Neural cell (in vitro differentiated cells): ENCODE measurements at regions not wholly inside any gene's neighbourhood (a gene's known extent, or its start where the extent isn't known, plus 50 kb on each side); places are given as distances from the start of the nearest gene placed in this dataset.

Source experiments
- H2AFZ ChIP-seq: fragments of 200-600, 300-800 bp; sonication (generic), shearing (Covaris generic); 2 replicates; pipeline ENCODE4 v1.6.0; 2014; ENCODE audit warnings: low read depth, mild to moderate bottlenecking, antibody characterized with exemption, low read length, moderate library complexity
- H3F3A ChIP-seq: fragments of 200-600 bp; shearing (Covaris generic); 2 replicates; pipeline ENCODE4 v1.6.1; 2016; ENCODE audit warnings: mild to moderate bottlenecking, moderate library complexity, mixed read lengths, antibody characterized with exemption, low read length; ENCODE audit not compliant: insufficient read depth, poor library complexity, severe bottlenecking
- H3K27ac ChIP-seq: fragments of 200-600, 300-800 bp; sonication (generic), shearing (Covaris generic); 2 replicates; pipeline ENCODE4 v1.5.1; 2014; ENCODE audit warnings: mild to moderate bottlenecking, low read length, moderate library complexity
- H3K27me3 ChIP-seq: fragments of 300-800, 200-600 bp; sonication (generic), shearing (Covaris generic); 2 replicates; pipeline ENCODE4 v1.6.0; 2014; ENCODE audit warnings: mild to moderate bottlenecking, low read depth, low read length, moderate library complexity; ENCODE audit not compliant: insufficient read depth
- H3K36me3 ChIP-seq: fragments of 300-800, 200-600 bp; sonication (generic), shearing (Covaris generic); 2 replicates; pipeline ENCODE4 v1.5.1; 2014; ENCODE audit warnings: mild to moderate bottlenecking, antibody characterized with exemption, low read length, moderate library complexity; ENCODE audit not compliant: insufficient read depth
- H3K4me2 ChIP-seq: fragments of 300-800, 200-600 bp; sonication (generic), shearing (Covaris generic); 2 replicates; pipeline ENCODE4 v1.6.0; 2014; ENCODE audit warnings: mild to moderate bottlenecking, low read length
- H3K4me3 ChIP-seq: fragments of 300-800, 200-600 bp; sonication (generic), shearing (Covaris generic); 2 replicates; pipeline ENCODE4 v1.5.1; 2014; ENCODE audit warnings: mild to moderate bottlenecking, low read length, moderate library complexity
- H3K79me2 ChIP-seq: fragments of 200-600 bp; shearing (Covaris generic); replicated peaks from 2 replicates; pipeline ENCODE4 v1.6.0; 2014; ENCODE audit warnings: mild to moderate bottlenecking, low read length, moderate library complexity; ENCODE audit not compliant: insufficient read depth
- H3K9ac ChIP-seq: fragments of 300-800, 200-600 bp; sonication (generic), shearing (Covaris generic); 2 replicates; pipeline ENCODE4 v1.6.1; 2016; ENCODE audit warnings: mild to moderate bottlenecking, low read length, mixed read lengths
- H3K9me2 ChIP-seq: fragments of 200-600 bp; shearing (Covaris generic); 2 replicates; pipeline ENCODE4 v1.6.1; 2016; ENCODE audit warnings: mild to moderate bottlenecking, low read length, mixed read lengths; ENCODE audit not compliant: insufficient read depth
- H3K9me3 ChIP-seq: fragments of 200-600, 300-800 bp; sonication (generic), shearing (Covaris generic); 2 replicates; pipeline ENCODE4 v1.6.1; 2016; ENCODE audit warnings: mild to moderate bottlenecking, mixed run types, low read length, moderate library complexity, mixed read lengths
- H4K20me1 ChIP-seq: fragments of 200-600 bp; shearing (Covaris generic); 2 replicates; pipeline ENCODE4 v1.6.1; 2016; ENCODE audit warnings: mild to moderate bottlenecking, mixed run types; ENCODE audit not compliant: insufficient read depth
- EP300 ChIP-seq: fragments of 450-650 bp; conservative IDR thresholded peaks from 2 replicates; pipeline ENCODE4 v1.6.1; 2014; ENCODE audit warnings: antibody characterized with exemption, mild to moderate bottlenecking, moderate library complexity; ENCODE audit not compliant: poor library complexity, severe bottlenecking
- EZH2 ChIP-seq: fragments of 200-600, 300-800 bp; shearing (Covaris generic), sonication (generic); IDR thresholded peaks from 2 replicates; pipeline ENCODE4 v1.6.1; 2014; ENCODE audit warnings: antibody characterized with exemption, low read length, borderline replicate concordance, mild to moderate bottlenecking; ENCODE audit not compliant: insufficient read depth, poor library complexity, severe bottlenecking
- MXI1 ChIP-seq: fragments of 450-650 bp; conservative IDR thresholded peaks from 2 replicates; pipeline ENCODE4 v1.6.1; 2014; ENCODE audit warnings: antibody characterized with exemption, mild to moderate bottlenecking; ENCODE audit not compliant: poor library complexity, severe bottlenecking
- POLR2AphosphoS5 ChIP-seq: IDR thresholded peaks from 2 replicates; pipeline ENCODE4 v1.6.1; 2012
- RAD21 ChIP-seq: fragments of 450-650 bp; conservative IDR thresholded peaks from 2 replicates; pipeline ENCODE4 v1.6.1; 2014; ENCODE audit warnings: antibody characterized with exemption, mild to moderate bottlenecking, moderate library complexity
- REST ChIP-seq: IDR thresholded peaks from 2 replicates; pipeline ENCODE4 v1.6.1; 2012; ENCODE audit warnings: borderline replicate concordance
- SMC3 ChIP-seq: fragments of 450-650 bp; conservative IDR thresholded peaks from 2 replicates; pipeline ENCODE4 v1.6.1; 2014; ENCODE audit warnings: antibody characterized with exemption, mild to moderate bottlenecking, moderate library complexity; ENCODE audit not compliant: poor library complexity
- TAF1 ChIP-seq: IDR thresholded peaks from 2 replicates; pipeline ENCODE4 v1.6.1; 2012; ENCODE audit warnings: low read depth
- TF ChIP-seq, protein P1 (sequence below): fragments of 450-650 bp; IDR thresholded peaks from 2 replicates; pipeline ENCODE4 v1.5.1; 2014; ENCODE audit warnings: antibody characterized with exemption, mild to moderate bottlenecking, moderate library complexity; ENCODE audit not compliant: poor library complexity, severe bottlenecking

- Histone ChIP-seq H3K27me3 (no peaks in the 10 kb centered on the region), H3K27ac (no peak overlapping the region), H4K20me1 (no peaks in the 10 kb centered on the region), H3F3A (no peaks in the 10 kb centered on the region), H3K4me2 (no peak overlapping the region), H3K9ac (no peak overlapping the region), H3K9me3 (no peaks in the 10 kb centered on the region), H3K9me2 (no peaks in the 10 kb centered on the region), H2AFZ (no peak overlapping the region), H3K4me3 (no peak overlapping the region), H3K79me2 (no peaks in the 10 kb centered on the region), H3K36me3 (no peaks in the 10 kb centered on the region)
- TF ChIP-seq RAD21: no peak
- TF ChIP-seq, protein P1, sequence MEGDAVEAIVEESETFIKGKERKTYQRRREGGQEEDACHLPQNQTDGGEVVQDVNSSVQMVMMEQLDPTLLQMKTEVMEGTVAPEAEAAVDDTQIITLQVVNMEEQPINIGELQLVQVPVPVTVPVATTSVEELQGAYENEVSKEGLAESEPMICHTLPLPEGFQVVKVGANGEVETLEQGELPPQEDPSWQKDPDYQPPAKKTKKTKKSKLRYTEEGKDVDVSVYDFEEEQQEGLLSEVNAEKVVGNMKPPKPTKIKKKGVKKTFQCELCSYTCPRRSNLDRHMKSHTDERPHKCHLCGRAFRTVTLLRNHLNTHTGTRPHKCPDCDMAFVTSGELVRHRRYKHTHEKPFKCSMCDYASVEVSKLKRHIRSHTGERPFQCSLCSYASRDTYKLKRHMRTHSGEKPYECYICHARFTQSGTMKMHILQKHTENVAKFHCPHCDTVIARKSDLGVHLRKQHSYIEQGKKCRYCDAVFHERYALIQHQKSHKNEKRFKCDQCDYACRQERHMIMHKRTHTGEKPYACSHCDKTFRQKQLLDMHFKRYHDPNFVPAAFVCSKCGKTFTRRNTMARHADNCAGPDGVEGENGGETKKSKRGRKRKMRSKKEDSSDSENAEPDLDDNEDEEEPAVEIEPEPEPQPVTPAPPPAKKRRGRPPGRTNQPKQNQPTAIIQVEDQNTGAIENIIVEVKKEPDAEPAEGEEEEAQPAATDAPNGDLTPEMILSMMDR: no peak
- TF ChIP-seq MXI1: no peak
- TF ChIP-seq POLR2AphosphoS5: no peak
- TF ChIP-seq EP300: no peak
- no peak for TF ChIP-seq TAF1
Measured at GRCh38 chr5:53298841-53299240, 181.6 kb upstream of the FST start.

DNA sequence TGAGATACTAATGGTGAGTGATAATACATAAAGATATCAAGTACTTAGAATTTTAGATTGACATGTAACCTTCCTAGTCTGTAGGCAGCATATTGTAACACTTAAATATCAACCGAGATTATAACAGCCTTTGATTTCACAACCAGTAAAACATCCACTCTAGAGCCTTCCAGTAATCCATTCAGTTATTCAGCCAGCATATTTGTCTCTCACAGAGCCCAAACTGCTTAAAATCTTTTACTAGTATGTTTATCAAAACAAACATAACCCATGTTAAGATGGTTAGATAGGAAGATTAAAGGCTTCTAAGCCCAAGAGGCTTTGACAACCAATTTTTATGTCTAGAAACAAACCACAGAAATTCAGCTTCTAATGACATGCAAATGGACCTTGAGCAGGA, 177.9 kb upstream of the FST start:
- H3K79me2 ChIP-seq: no peaks in the 10 kb centered on the region
- H3K27me3 ChIP-seq: no peaks in the 10 kb centered on the region
- no peak overlapping the region for H3K4me3 ChIP-seq
- H3K9ac ChIP-seq: no peak overlapping the region
- no peaks in the 10 kb centered on the region for H3K36me3 ChIP-seq
- no peaks in the 10 kb centered on the region for H3K9me2 ChIP-seq
- H3K9me3 ChIP-seq: no peaks in the 10 kb centered on the region
- TF ChIP-seq, protein P1: no peak
- TF ChIP-seq TAF1: no peak
- no peak for TF ChIP-seq REST
- TF ChIP-seq MXI1: no peak
- TF ChIP-seq EZH2: no peak
- no peak for TF ChIP-seq RAD21
- no peak for TF ChIP-seq POLR2AphosphoS5
- no peak for TF ChIP-seq SMC3
- no peak for TF ChIP-seq EP300
- H4K20me1 ChIP-seq: no peaks in the 10 kb centered on the region
- H3F3A ChIP-seq: no peaks in the 10 kb centered on the region
- no peak overlapping the region for H2AFZ ChIP-seq
- H3K4me2 ChIP-seq: no peak overlapping the region
- H3K27ac ChIP-seq: no peak overlapping the region
